ENCODE measurements at regions not wholly inside any gene's neighbourhood (a gene's known extent, or its start where the extent isn't known, plus 50 kb on each side); places are given as distances from the start of the nearest gene placed in this dataset.
A peak's percentile ranks its signal among the peaks of the same experiment; 100 is the strongest.

- H3K27ac ChIP-seq = no peak overlapping the region
- H3K9me3 ChIP-seq = no peaks in the 10 kb centered on the region
- no peak overlapping the region for H3K4me3 ChIP-seq
- no peak for TF ChIP-seq ZFP36 (IDR thresholded peaks at IDR 0.05; ENCODE audit: borderline replicate concordance, partially characterized antibody)
- no peak for TF ChIP-seq TFCP2L1 (CRISPR knock-in tag; IDR thresholded peaks at IDR 0.05)
- TF ChIP-seq MAFK (IDR thresholded peaks at IDR 0.05; ENCODE audit: partially characterized antibody) = no peak
- no peak for TF ChIP-seq FOSL2 (IDR thresholded peaks at IDR 0.05)
- no peak for TF ChIP-seq FOSL2 (CRISPR knock-in tag; IDR thresholded peaks at IDR 0.05)
- TF ChIP-seq ESRRA (IDR thresholded peaks at IDR 0.05; ENCODE audit: borderline replicate concordance, low read length) = no peak
- TF ChIP-seq MAX (IDR thresholded peaks at IDR 0.05) = no peak
- TF ChIP-seq EP300 (IDR thresholded peaks at IDR 0.05) = no peak
- TF ChIP-seq HOXA7 (CRISPR knock-in tag; IDR thresholded peaks at IDR 0.05) = no peak
- no peak for TF ChIP-seq ZC3H11A (IDR thresholded peaks at IDR 0.05)
- TF ChIP-seq ELK1 (IDR thresholded peaks at IDR 0.05; ENCODE audit: low read depth, low read length) = no peak
- no peak for TF ChIP-seq PBX3 (IDR thresholded peaks at IDR 0.05)
- no peak for TF ChIP-seq CBX2 (IDR thresholded peaks at IDR 0.05; ENCODE audit: borderline replicate concordance, low read depth)
- no peak for TF ChIP-seq ZSCAN20 (CRISPR knock-in tag; IDR thresholded peaks at IDR 0.05)
- no peak for TF ChIP-seq CBX8 (IDR thresholded peaks at IDR 0.05)
- no peak for TF ChIP-seq ATOH8 (CRISPR knock-in tag; IDR thresholded peaks at IDR 0.05; ENCODE audit: low read depth)
- TF ChIP-seq EHMT2 (IDR thresholded peaks at IDR 0.05; ENCODE audit: low read depth) = no peak
- no peak for TF ChIP-seq NPAS2 (CRISPR knock-in tag; IDR thresholded peaks at IDR 0.05; ENCODE audit: borderline replicate concordance)
- TF ChIP-seq FOXS1 (CRISPR knock-in tag; IDR thresholded peaks at IDR 0.05) = no peak
- no peak for TF ChIP-seq MYC (IDR thresholded peaks at IDR 0.05; ENCODE audit: borderline replicate concordance, low read length)
- TF ChIP-seq KDM1A (IDR thresholded peaks at IDR 0.05; ENCODE audit: low read depth) = no peak
- WGBS (ENCODE audit: missing lambda C conversion rate) = 37% methylated on average over 1 of the region's 1 CpG
- no peak for DNase-seq (ENCODE audit: low read depth in 1 of 2, low spot score in 1 of 2)
- POLR2A ChIA-PET = no interaction called here
- no peak overlapping the region for H3K4me2 ChIP-seq
- FAIRE-seq = no peak
- ATAC-seq = no peak
- CTCF ChIA-PET = interaction anchor here (1.8 kb wide), 1 partner anchor 10 kb away, joined by 3 read pairs; no protein-coding TSS in a partner anchor
- no peaks in the 10 kb centered on the region for H3K4me1 ChIP-seq
These were observed 251.3 kb downstream of the ALX1 start for GRCh38 chr12:85531341-85531740.

GRCh38 chr12:85549640-85550039 lies 269.6 kb downstream of the ALX1 start:
- ATAC-seq (no peak), DNase-seq (ENCODE audit: low read depth in 1 of 2, low spot score in 1 of 2) (no peak), FAIRE-seq (peak; percentile 51)
- H3K27ac ChIP-seq = no peak overlapping the region
- ChIA-PET POLR2A (no interaction called here), CTCF (interaction anchor here (1.0 to 2.3 kb wide), 2 partner anchors 9 to 317 kb away, joined by 3 to 6 read pairs; no protein-coding TSS in a partner anchor)
- no peaks in the 10 kb centered on the region for H3K9me3 ChIP-seq
- no peaks in the 10 kb centered on the region for H3K4me1 ChIP-seq
- no peak overlapping the region for H3K4me2 ChIP-seq
- H3K4me3 ChIP-seq = no peak overlapping the region
- TF ChIP-seq BCL3 (IDR thresholded peaks at IDR 0.05) = no peak
- TF ChIP-seq RCOR1 (IDR thresholded peaks at IDR 0.05; ENCODE audit: low read depth, low read length) = no peak
- no peak for TF ChIP-seq CBX8 (IDR thresholded peaks at IDR 0.05)
- no peak for TF ChIP-seq RFX5 (IDR thresholded peaks at IDR 0.05)
- TF ChIP-seq MAFK (IDR thresholded peaks at IDR 0.05; ENCODE audit: partially characterized antibody) = no peak
- TF ChIP-seq NR3C1 (IDR thresholded peaks at IDR 0.05) = no peak
- TF ChIP-seq ZNF302 (CRISPR knock-in tag; IDR thresholded peaks at IDR 0.05) = no peak
- TF ChIP-seq TFCP2L1 (CRISPR knock-in tag; IDR thresholded peaks at IDR 0.05) = no peak
- no peak for TF ChIP-seq HOXB13 (CRISPR knock-in tag; IDR thresholded peaks at IDR 0.05; ENCODE audit: low read depth)
- TF ChIP-seq FOSB (CRISPR knock-in tag; IDR thresholded peaks at IDR 0.05) = no peak
- no peak for TF ChIP-seq CBX2 (IDR thresholded peaks at IDR 0.05; ENCODE audit: borderline replicate concordance, low read depth)
- no peak for TF ChIP-seq ZSCAN20 (CRISPR knock-in tag; IDR thresholded peaks at IDR 0.05)
- no peak for TF ChIP-seq HEYL (CRISPR knock-in tag; IDR thresholded peaks at IDR 0.05)
- TF ChIP-seq MAZ (IDR thresholded peaks at IDR 0.05; ENCODE audit: borderline replicate concordance, low read depth, low read length) = no peak
- TF ChIP-seq CHD2 (IDR thresholded peaks at IDR 0.05; ENCODE audit: low read length, partially characterized antibody) = no peak
- TF ChIP-seq PHF8 (IDR thresholded peaks at IDR 0.05; ENCODE audit: borderline replicate concordance, low read depth) = no peak
- 48% methylated on average over 2 of the region's 2 CpGs for WGBS (ENCODE audit: missing lambda C conversion rate)
